ENCODE measurements at regions not wholly inside any gene's neighbourhood (a gene's known extent, or its start where the extent isn't known, plus 50 kb on each side); places are given as distances from the start of the nearest gene placed in this dataset.

DNA sequence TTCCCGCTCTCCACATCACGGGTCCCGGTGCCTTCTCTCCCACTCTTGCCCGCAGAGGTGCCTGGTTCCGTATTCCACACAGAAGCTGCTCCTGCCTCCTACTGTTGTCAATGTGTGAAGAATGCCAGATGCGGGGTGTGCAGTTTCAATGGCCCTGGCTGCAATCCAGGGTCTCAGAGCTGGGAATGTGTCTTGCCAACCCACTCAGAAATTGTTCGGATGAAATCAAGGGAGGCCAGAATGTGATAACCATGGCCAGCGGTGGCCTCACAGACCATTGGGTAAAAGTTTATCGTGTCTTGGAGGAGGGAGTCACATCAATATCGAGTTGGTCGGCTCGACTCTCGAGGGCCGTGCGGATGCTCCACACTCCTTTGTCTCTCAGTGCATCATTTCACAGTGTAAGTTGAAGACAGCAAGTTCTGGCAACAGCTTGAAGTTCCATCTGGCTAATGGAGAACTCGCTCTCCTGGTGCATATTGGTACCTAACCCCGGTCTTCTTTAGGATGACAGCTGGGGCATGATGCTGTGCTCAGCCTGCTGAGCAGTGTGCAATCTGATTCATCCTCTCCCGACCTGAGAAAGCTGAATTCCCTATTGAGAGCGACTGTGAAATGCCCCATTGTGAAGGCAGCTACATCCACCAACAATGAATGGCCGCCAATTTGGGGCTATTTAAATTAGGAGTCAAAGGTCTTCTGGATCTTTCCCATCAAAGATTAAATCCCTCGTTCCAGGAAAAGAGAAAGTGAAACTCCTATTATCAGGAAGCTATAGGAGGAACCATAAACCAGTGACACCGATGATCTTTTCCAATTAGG is 389.0 kb downstream of the SOX11 start:
- TF ChIP-seq, protein P1, sequence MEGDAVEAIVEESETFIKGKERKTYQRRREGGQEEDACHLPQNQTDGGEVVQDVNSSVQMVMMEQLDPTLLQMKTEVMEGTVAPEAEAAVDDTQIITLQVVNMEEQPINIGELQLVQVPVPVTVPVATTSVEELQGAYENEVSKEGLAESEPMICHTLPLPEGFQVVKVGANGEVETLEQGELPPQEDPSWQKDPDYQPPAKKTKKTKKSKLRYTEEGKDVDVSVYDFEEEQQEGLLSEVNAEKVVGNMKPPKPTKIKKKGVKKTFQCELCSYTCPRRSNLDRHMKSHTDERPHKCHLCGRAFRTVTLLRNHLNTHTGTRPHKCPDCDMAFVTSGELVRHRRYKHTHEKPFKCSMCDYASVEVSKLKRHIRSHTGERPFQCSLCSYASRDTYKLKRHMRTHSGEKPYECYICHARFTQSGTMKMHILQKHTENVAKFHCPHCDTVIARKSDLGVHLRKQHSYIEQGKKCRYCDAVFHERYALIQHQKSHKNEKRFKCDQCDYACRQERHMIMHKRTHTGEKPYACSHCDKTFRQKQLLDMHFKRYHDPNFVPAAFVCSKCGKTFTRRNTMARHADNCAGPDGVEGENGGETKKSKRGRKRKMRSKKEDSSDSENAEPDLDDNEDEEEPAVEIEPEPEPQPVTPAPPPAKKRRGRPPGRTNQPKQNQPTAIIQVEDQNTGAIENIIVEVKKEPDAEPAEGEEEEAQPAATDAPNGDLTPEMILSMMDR (IDR thresholded peaks at IDR 0.05 in 2 of 3, conservative IDR thresholded peaks at IDR 0.05 in 1 of 3; ENCODE audit: borderline replicate concordance in 1 of 3, insufficient read depth in 1 of 3, low read depth in 2 of 3, low read length in 2 of 3) = no peak
- TF ChIP-seq CEBPB (IDR thresholded peaks at IDR 0.05; ENCODE audit: low read depth) (no peak), ZFX (IDR thresholded peaks at IDR 0.05) (no peak), EGR1 (IDR thresholded peaks at IDR 0.05; ENCODE audit: low read depth) (no peak)
- TF ChIP-seq, protein P2, sequence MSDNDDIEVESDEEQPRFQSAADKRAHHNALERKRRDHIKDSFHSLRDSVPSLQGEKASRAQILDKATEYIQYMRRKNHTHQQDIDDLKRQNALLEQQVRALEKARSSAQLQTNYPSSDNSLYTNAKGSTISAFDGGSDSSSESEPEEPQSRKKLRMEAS (IDR thresholded peaks at IDR 0.05) = no peak

Data from HCT116 (cell line).